HG02623 (cell line): ENCODE measurements at regions not wholly inside any gene's neighbourhood (a gene's known extent, or its start where the extent isn't known, plus 50 kb on each side); places are given as distances from the start of the nearest gene placed in this dataset.
A peak's percentile ranks its signal among the peaks of the same experiment; 100 is the strongest.

Experiments used
- ATAC-seq: cut with Tn5 transposase; IDR thresholded peaks from one replicate; pipeline ENCODE4 v1.9.1; 2021; ENCODE audit warnings: moderate library complexity; ENCODE audit not compliant: unreplicated experiment

GRCh38 chr1:221067721-221068120, 188.5 kb downstream of the HLX start:
- no peak for ATAC-seq

GRCh38 chr1:221069178-221069903, 190.1 kb downstream of the HLX start:
- peak; percentile 88 for ATAC-seq

- ATAC-seq, result no peak
These were observed 190.7 kb downstream of the HLX start for GRCh38 chr1:221069986-221070385.

GRCh38 chr1:221071777-221072176, 192.5 kb downstream of the HLX start:
- ATAC-seq, result no peak

- no peak for ATAC-seq
These were observed 193.0 kb downstream of the HLX start for GRCh38 chr1:221072214-221072613.

DNA sequence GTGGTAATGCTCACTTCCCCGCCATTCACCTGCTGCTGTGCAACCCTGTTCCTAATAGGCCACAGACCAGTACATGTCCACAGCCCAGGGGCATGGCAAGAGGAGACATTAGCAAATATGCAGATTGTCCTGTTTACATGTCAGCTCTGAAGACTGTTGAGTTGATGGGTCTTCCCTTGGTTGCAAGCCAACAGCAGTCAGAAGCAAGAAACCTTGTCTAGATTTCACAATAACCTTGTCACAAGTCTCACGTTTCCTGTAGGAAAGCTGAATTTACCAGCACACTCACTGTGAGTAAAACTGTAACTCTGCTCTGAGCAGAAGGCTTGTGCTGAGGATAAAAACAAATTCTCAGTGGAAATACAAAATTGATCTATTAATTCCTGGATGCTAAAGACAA, 195.1 kb downstream of the HLX start:
- peak; percentile 31 for ATAC-seq

GRCh38 chr1:221075911-221076310, 196.7 kb downstream of the HLX start:
- ATAC-seq, result no peak

- ATAC-seq, result no peak
These were observed 197.2 kb downstream of the HLX start for GRCh38 chr1:221076391-221076811.

GRCh38 chr1:221078260-221078965, 199.2 kb downstream of the HLX start:
- ATAC-seq, result no peak

DNA sequence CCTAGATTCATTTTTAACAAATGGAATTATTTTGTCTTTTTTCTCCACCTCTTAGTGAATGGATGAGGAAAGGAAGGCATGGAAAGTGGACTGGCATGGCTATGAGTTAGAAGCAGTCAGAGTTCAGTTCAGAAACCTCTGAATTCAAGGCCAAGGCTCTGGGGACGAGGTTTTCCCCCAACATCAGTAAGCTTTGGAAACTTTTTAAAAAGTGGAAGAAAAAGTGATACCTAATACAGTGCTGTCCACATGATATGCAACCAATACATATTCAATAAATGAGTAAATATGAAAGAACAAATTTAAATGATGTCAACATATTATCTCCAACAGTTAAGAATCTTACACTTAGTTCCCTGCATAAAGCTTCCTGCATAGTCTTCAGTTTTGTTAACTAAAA, 204.7 kb downstream of the HLX start:
- ATAC-seq, result no peak

DNA sequence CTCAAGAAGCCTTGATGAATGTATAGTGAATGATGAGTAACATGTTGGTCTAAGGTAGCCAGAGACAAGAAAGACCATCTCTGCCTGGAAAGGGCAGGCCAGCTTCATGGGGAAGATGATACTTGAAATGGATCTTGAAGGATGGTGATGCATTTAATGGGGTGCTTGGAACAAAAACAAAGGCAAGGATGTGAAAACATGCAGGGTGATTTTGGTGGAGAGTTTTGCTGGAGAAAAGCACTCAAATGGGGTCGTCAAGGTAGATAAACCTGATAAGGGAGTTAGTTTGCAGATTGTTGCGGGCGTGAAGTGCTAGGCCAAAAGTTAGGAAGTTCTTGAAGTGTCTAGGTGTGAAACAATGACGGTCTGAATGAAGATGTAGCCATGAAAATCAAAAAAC, 205.4 kb downstream of the HLX start:
- ATAC-seq, result no peak

GRCh38 chr1:221085701-221086375, 206.6 kb downstream of the HLX start:
- no peak for ATAC-seq

GRCh38 chr1:221087919-221088318, 208.7 kb downstream of the HLX start:
- ATAC-seq, result no peak

- no peak for ATAC-seq
These were observed 210.0 kb downstream of the HLX start for GRCh38 chr1:221089273-221089672.

DNA sequence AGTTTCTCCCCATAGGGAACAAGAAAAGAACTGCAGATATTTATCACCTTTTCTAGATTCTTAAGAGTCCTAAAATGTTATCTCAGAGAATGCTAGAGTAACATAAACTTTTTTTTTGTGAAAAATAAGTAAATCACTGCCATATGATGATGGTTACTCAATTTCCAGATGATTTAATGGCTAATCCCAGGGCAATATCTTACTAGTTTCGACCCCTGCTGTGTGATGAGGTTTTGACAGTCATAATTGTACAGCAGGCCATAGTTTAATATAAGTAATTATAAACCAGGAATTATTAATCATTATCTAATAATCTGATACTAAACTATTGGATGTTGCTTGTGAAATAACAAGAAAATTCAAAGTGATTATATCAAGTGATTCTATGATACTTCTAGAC, 210.6 kb downstream of the HLX start:
- ATAC-seq, result no peak

- no peak for ATAC-seq
These were observed 214.9 kb downstream of the HLX start for GRCh38 chr1:221093903-221094791.

DNA sequence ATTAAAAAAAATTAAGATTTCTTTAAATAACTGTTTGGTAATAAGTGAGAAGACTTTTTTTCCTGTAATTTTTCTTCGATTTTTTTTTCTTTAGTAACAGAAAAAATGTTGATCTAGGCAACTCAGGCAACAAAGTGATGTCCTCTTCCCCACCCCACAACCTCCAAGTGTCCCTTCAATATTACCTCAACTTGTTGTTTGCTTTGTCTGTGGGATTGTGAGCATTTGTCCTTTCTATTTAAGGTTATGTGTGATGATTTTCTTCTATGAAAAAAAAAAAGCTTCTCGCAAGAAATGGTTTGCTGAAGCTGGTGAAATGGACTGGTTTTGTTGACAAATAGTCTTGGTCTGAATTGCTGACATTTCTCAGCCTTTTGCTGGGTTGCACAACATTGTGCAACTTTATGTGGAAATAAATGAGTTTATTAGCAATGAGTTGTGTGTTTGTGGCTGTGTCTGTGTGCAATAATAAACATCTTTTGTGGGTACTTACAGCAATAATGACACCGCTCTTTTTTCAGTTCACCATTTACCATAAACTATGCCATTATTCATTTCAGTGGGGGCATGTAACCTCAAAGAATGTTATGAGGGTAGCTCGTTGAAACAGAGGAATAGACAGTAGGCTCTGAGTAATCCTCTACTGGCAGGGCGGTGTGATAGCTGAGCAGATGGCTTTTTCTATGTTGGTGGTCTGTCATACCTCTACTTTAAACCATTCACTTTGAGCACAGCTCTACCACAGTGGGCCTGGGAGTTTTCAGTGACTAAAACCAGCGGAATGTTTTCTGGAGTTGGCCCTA, 218.4 kb downstream of the HLX start:
- ATAC-seq, result no peak

DNA sequence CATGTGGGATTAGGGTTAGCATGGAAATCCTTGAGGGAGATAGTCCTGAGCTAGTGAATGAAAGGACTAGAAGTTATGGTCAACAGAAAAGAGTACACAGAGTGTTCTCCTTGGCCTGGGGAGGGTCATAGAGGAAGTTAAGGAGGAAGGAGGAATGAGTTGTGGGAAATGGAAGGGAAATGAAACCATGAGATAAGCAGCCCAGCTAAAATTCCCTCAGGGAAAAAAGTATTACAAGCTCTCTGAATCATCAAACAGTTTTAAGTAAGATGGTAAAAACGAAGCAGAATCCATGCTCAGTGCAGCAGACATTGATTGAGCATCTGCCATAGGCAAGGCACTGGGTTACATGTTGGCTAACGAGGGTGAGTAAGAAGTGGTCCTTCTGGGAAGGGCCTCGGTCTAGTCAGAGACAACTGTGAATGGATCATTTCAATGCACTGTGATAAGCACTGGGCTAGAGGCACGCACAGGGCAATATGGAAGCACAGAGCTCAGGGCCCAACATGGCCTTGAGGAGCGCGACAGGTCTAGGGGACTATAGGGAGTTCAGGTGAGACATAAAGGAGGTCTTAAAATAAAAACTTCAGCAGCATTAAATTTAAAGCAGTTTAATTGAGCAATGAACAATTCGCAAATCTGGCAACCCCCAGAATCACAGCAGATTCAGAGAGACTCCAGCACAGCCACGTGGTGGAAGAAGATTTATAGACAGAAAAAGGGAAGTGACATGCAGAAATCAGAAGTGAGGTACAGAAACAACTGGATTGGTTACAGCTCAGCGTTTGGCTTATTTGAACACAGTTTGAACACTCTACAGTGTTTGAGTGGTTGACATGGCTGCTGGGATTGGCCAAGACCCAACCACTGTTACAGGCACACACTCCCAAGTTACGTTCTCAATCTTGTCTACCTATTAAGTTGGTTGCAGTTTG, 219.5 kb downstream of the HLX start:
- no peak for ATAC-seq
